HG03457 (cell line): ENCODE measurements at regions not wholly inside any gene's neighbourhood (a gene's known extent, or its start where the extent isn't known, plus 50 kb on each side); places are given as distances from the start of the nearest gene placed in this dataset.

ENCODE experiments used
- ATAC-seq: cut with Tn5 transposase; IDR thresholded peaks from one replicate; pipeline ENCODE4 v1.9.1; 2021; ENCODE audit warnings: moderate number of reproducible peaks; ENCODE audit not compliant: unreplicated experiment

- ATAC-seq, result no peak
These were observed 188.5 kb upstream of the RBMS3 start for GRCh38 chr3:29092348-29092747.

- no peak for ATAC-seq
These were observed 181.6 kb upstream of the RBMS3 start for GRCh38 chr3:29099296-29099695.

- ATAC-seq, result no peak
These were observed 181.1 kb upstream of the RBMS3 start for GRCh38 chr3:29099775-29100174.

GRCh38 chr3:29100292-29100691 lies 180.6 kb upstream of the RBMS3 start:
- ATAC-seq, result no peak

GRCh38 chr3:29128001-29128400 lies 152.9 kb upstream of the RBMS3 start:
- no peak for ATAC-seq

GRCh38 chr3:29137601-29138000 lies 143.3 kb upstream of the RBMS3 start:
- no peak for ATAC-seq

- ATAC-seq, result no peak
These were observed 142.7 kb upstream of the RBMS3 start for GRCh38 chr3:29138171-29138570.

GRCh38 chr3:29140666-29141065 lies 140.2 kb upstream of the RBMS3 start:
- ATAC-seq, result no peak

- no peak for ATAC-seq
These were observed 139.5 kb upstream of the RBMS3 start for GRCh38 chr3:29141197-29141917.

- no peak for ATAC-seq
These were observed 139.0 kb upstream of the RBMS3 start for GRCh38 chr3:29141918-29142275.

GRCh38 chr3:29143151-29143550 lies 137.7 kb upstream of the RBMS3 start:
- no peak for ATAC-seq

- no peak for ATAC-seq
These were observed 136.5 kb upstream of the RBMS3 start for GRCh38 chr3:29144361-29144760.

- no peak for ATAC-seq
These were observed 136.1 kb upstream of the RBMS3 start for GRCh38 chr3:29144807-29145206.

GRCh38 chr3:29145360-29145759 lies 135.5 kb upstream of the RBMS3 start:
- no peak for ATAC-seq

- no peak for ATAC-seq
These were observed 128.5 kb upstream of the RBMS3 start for GRCh38 chr3:29152379-29152778.

GRCh38 chr3:29153811-29154210 lies 127.1 kb upstream of the RBMS3 start:
- no peak for ATAC-seq

- no peak for ATAC-seq
These were observed 124.7 kb upstream of the RBMS3 start for GRCh38 chr3:29156086-29156715.

- no peak for ATAC-seq
These were observed 116.0 kb upstream of the RBMS3 start for GRCh38 chr3:29164825-29165224.

GRCh38 chr3:29167180-29167579 lies 113.7 kb upstream of the RBMS3 start:
- ATAC-seq, result no peak

GRCh38 chr3:29168081-29168480 lies 112.8 kb upstream of the RBMS3 start:
- ATAC-seq, result no peak

- no peak for ATAC-seq
These were observed 112.2 kb upstream of the RBMS3 start for GRCh38 chr3:29168696-29169095.

GRCh38 chr3:29169451-29169850 lies 111.4 kb upstream of the RBMS3 start:
- no peak for ATAC-seq
